GM23248 (cell line): ENCODE measurements at regions not wholly inside any gene's neighbourhood (a gene's known extent, or its start where the extent isn't known, plus 50 kb on each side); places are given as distances from the start of the nearest gene placed in this dataset.
"Not testable (repeated sequence)": the region's sequence is repeated elsewhere in the genome, so short reads cannot be mapped to it uniquely, and the experiment has no call there.

Experiments used
- EZH2 ChIP-seq: fragments of 200-600 bp; sonication (generic); IDR thresholded peaks from 2 replicates; pipeline ENCODE4 v1.6.1; 2018; ENCODE audit warnings: antibody characterized with exemption, mild to moderate bottlenecking; ENCODE audit not compliant: insufficient read depth, poor library complexity, severe bottlenecking
- EZH2phosphoT487 ChIP-seq: fragments of 200-600 bp; sonication (generic); IDR thresholded peaks from 2 replicates; pipeline ENCODE4 v1.6.1; 2018; ENCODE audit warnings: antibody characterized with exemption, moderate library complexity, mild to moderate bottlenecking, low read depth; ENCODE audit not compliant: insufficient read depth

DNA sequence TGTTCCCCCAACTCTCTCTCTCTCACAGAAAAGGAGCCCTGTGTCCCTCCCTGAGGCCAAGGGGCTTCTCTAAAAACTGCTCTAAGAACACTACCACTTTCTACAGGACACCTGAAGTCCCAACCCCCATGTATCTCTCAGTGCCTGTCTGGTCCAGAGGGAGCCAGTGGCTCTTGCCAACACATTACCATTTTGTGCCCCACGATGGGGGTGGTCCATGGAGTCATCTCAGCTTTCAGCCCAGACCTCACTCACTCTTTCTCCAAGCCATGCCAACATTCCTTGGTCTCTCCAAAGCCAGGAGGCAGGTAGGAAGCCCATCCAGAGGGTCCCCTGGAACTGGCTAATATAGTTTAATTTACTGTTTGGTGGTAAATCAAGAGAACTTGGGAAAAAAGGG lies 962.1 kb upstream of the DEFB115 start:
- not testable (repeated sequence) for TF ChIP-seq EZH2, EZH2phosphoT487
